T-helper 2 cell treated with Interferon-gamma antibody and Interleukin-4, amounts not matched to agents 5 μg/mL and 100 μg/mL, for 36 hours (primary cell): ENCODE measurements at regions not wholly inside any gene's neighbourhood (a gene's known extent, or its start where the extent isn't known, plus 50 kb on each side); places are given as distances from the start of the nearest gene placed in this dataset.

Source experiments
- DNase-seq: peaks from one replicate; pipeline ENCODE4 v3.0.0; 2021; ENCODE audit warnings: low spot score
- H3K27ac Mint-ChIP-seq: one replicate; pipeline ENCODE4 v1.8.0; 2021; ENCODE audit warnings: mild to moderate bottlenecking, mixed read lengths
- H3K27me3 Mint-ChIP-seq: one replicate; pipeline ENCODE4 v1.8.0; 2021; ENCODE audit warnings: low read depth, mixed read lengths
- H3K36me3 Mint-ChIP-seq: one replicate; pipeline ENCODE4 v1.8.0; 2021; ENCODE audit warnings: low read depth, mixed read lengths
- H3K4me1 Mint-ChIP-seq: one replicate; pipeline ENCODE4 v1.8.0; 2021; ENCODE audit warnings: low read depth, mixed read lengths
- H3K4me3 Mint-ChIP-seq: one replicate; pipeline ENCODE4 v1.8.0; 2022; ENCODE audit warnings: mild to moderate bottlenecking, moderate library complexity, mixed read lengths
- H3K9me3 Mint-ChIP-seq: one replicate; pipeline ENCODE4 v1.8.0; 2021; ENCODE audit warnings: mixed read lengths

- H3K27me3 Mint-ChIP-seq = no peaks in the 10 kb centered on the region
- H3K4me3 Mint-ChIP-seq = no peak overlapping the region
- DNase-seq = no peak
- H3K9me3 Mint-ChIP-seq = no peaks in the 10 kb centered on the region
- H3K36me3 Mint-ChIP-seq = no peaks in the 10 kb centered on the region
- H3K4me1 Mint-ChIP-seq = no peaks in the 10 kb centered on the region
- H3K27ac Mint-ChIP-seq = no peak overlapping the region
Observed at GRCh38 chrX:14476205-14476604, 53.1 kb upstream of the GLRA2 start.

GRCh38 chrX:14449773-14450172 is 79.6 kb upstream of the GLRA2 start:
- Mint-ChIP-seq H3K9me3 (no peaks in the 10 kb centered on the region), H3K4me1 (no peaks in the 10 kb centered on the region), H3K27me3 (no peaks in the 10 kb centered on the region), H3K4me3 (no peak overlapping the region), H3K36me3 (no peaks in the 10 kb centered on the region), H3K27ac (no peak overlapping the region)
- no peak for DNase-seq

- Mint-ChIP-seq H3K4me3 (no peak overlapping the region), H3K27ac (no peak overlapping the region), H3K4me1 (no peaks in the 10 kb centered on the region), H3K9me3 (no peaks in the 10 kb centered on the region), H3K27me3 (no peaks in the 10 kb centered on the region), H3K36me3 (no peaks in the 10 kb centered on the region)
- no peak for DNase-seq
Observed at GRCh38 chrX:14448406-14448805, 80.9 kb upstream of the GLRA2 start.

GRCh38 chrX:14440106-14440505 is 89.2 kb upstream of the GLRA2 start:
- no peaks in the 10 kb centered on the region for H3K27me3 Mint-ChIP-seq
- no peaks in the 10 kb centered on the region for H3K9me3 Mint-ChIP-seq
- no peaks in the 10 kb centered on the region for H3K4me1 Mint-ChIP-seq
- H3K36me3 Mint-ChIP-seq = no peaks in the 10 kb centered on the region
- DNase-seq = no peak
- H3K27ac Mint-ChIP-seq = no peak overlapping the region
- no peak overlapping the region for H3K4me3 Mint-ChIP-seq

GRCh38 chrX:14427614-14428013 is 101.7 kb upstream of the GLRA2 start:
- Mint-ChIP-seq H3K4me1 (no peaks in the 10 kb centered on the region), H3K27me3 (no peaks in the 10 kb centered on the region), H3K4me3 (no peak overlapping the region), H3K9me3 (no peaks in the 10 kb centered on the region), H3K27ac (no peak overlapping the region), H3K36me3 (no peaks in the 10 kb centered on the region)
- no peak for DNase-seq

GRCh38 chrX:14420841-14421240 is 108.5 kb upstream of the GLRA2 start:
- H3K36me3 Mint-ChIP-seq = no peaks in the 10 kb centered on the region
- H3K4me3 Mint-ChIP-seq = no peak overlapping the region

GRCh38 chrX:14412686-14413085 is 116.7 kb upstream of the GLRA2 start:
- H3K27ac Mint-ChIP-seq = no peak overlapping the region
- no peak overlapping the region for H3K4me3 Mint-ChIP-seq
- no peak for DNase-seq
- H3K9me3 Mint-ChIP-seq = peaks cover 6% of the 10 kb centered on the region
- no peaks in the 10 kb centered on the region for H3K4me1 Mint-ChIP-seq
- H3K36me3 Mint-ChIP-seq = no peaks in the 10 kb centered on the region
- H3K27me3 Mint-ChIP-seq = no peaks in the 10 kb centered on the region

More at GRCh38 chrX:14420841-14421240, 108.5 kb upstream of the GLRA2 start:
- H3K9me3 Mint-ChIP-seq = no peaks in the 10 kb centered on the region
- DNase-seq = no peak
- no peaks in the 10 kb centered on the region for H3K4me1 Mint-ChIP-seq
- H3K27ac Mint-ChIP-seq = no peak overlapping the region
- H3K27me3 Mint-ChIP-seq = no peaks in the 10 kb centered on the region

- H3K27me3 Mint-ChIP-seq = no peaks in the 10 kb centered on the region
- H3K27ac Mint-ChIP-seq = no peak overlapping the region
- H3K4me3 Mint-ChIP-seq = no peak overlapping the region
- H3K9me3 Mint-ChIP-seq = peaks cover 6% of the 10 kb centered on the region
- no peak for DNase-seq
- H3K4me1 Mint-ChIP-seq = no peaks in the 10 kb centered on the region
- no peaks in the 10 kb centered on the region for H3K36me3 Mint-ChIP-seq
Observed at GRCh38 chrX:14411326-14411725, 118.0 kb upstream of the GLRA2 start.

- Mint-ChIP-seq H3K27me3 (no peaks in the 10 kb centered on the region), H3K9me3 (peaks cover 2% of the 10 kb centered on the region), H3K4me3 (no peak overlapping the region), H3K36me3 (no peaks in the 10 kb centered on the region), H3K27ac (no peak overlapping the region), H3K4me1 (no peaks in the 10 kb centered on the region)
- no peak for DNase-seq
Observed at GRCh38 chrX:14409341-14409740, 120.0 kb upstream of the GLRA2 start.

GRCh38 chrX:14406225-14406624 is 123.1 kb upstream of the GLRA2 start:
- Mint-ChIP-seq H3K27ac (no peak overlapping the region), H3K36me3 (no peaks in the 10 kb centered on the region), H3K4me3 (no peak overlapping the region), H3K4me1 (no peaks in the 10 kb centered on the region), H3K27me3 (no peaks in the 10 kb centered on the region), H3K9me3 (no peaks in the 10 kb centered on the region)
- no peak for DNase-seq

GRCh38 chrX:14398725-14399124 is 130.6 kb upstream of the GLRA2 start:
- no peak for DNase-seq
- H3K4me3 Mint-ChIP-seq = no peak overlapping the region
- no peaks in the 10 kb centered on the region for H3K36me3 Mint-ChIP-seq
- no peaks in the 10 kb centered on the region for H3K27me3 Mint-ChIP-seq
- no peaks in the 10 kb centered on the region for H3K4me1 Mint-ChIP-seq
- H3K9me3 Mint-ChIP-seq = no peaks in the 10 kb centered on the region
- no peak overlapping the region for H3K27ac Mint-ChIP-seq

GRCh38 chrX:14389682-14390081 is 139.7 kb upstream of the GLRA2 start:
- Mint-ChIP-seq H3K4me1 (no peaks in the 10 kb centered on the region), H3K36me3 (no peaks in the 10 kb centered on the region), H3K27ac (no peak overlapping the region), H3K4me3 (no peak overlapping the region), H3K9me3 (no peaks in the 10 kb centered on the region), H3K27me3 (no peaks in the 10 kb centered on the region)
- DNase-seq = no peak

- H3K4me3 Mint-ChIP-seq = no peak overlapping the region
- H3K9me3 Mint-ChIP-seq = no peaks in the 10 kb centered on the region
- DNase-seq = no peak
- no peaks in the 10 kb centered on the region for H3K27me3 Mint-ChIP-seq
- no peaks in the 10 kb centered on the region for H3K4me1 Mint-ChIP-seq
- no peak overlapping the region for H3K27ac Mint-ChIP-seq
- H3K36me3 Mint-ChIP-seq = no peaks in the 10 kb centered on the region
Observed at GRCh38 chrX:14386981-14387380, 142.4 kb upstream of the GLRA2 start.

- no peak overlapping the region for H3K4me3 Mint-ChIP-seq
- DNase-seq = no peak
- no peak overlapping the region for H3K27ac Mint-ChIP-seq
- no peaks in the 10 kb centered on the region for H3K9me3 Mint-ChIP-seq
- H3K27me3 Mint-ChIP-seq = no peaks in the 10 kb centered on the region
- no peaks in the 10 kb centered on the region for H3K4me1 Mint-ChIP-seq
- H3K36me3 Mint-ChIP-seq = no peaks in the 10 kb centered on the region
Observed at GRCh38 chrX:14380044-14380443, 149.3 kb upstream of the GLRA2 start.

GRCh38 chrX:14377427-14377826 is 151.9 kb upstream of the GLRA2 start:
- H3K4me3 Mint-ChIP-seq = no peak overlapping the region
- H3K9me3 Mint-ChIP-seq = no peaks in the 10 kb centered on the region
- no peaks in the 10 kb centered on the region for H3K36me3 Mint-ChIP-seq
- H3K27ac Mint-ChIP-seq = no peak overlapping the region
- no peaks in the 10 kb centered on the region for H3K27me3 Mint-ChIP-seq
- no peak for DNase-seq
- no peaks in the 10 kb centered on the region for H3K4me1 Mint-ChIP-seq
